DOHH2 (cell line): ENCODE measurements at regions not wholly inside any gene's neighbourhood (a gene's known extent, or its start where the extent isn't known, plus 50 kb on each side); places are given as distances from the start of the nearest gene placed in this dataset.

ENCODE experiments used
- H3F3A ChIP-seq: fragments of 200-600 bp; sonication (generic), shearing (Covaris generic); 2 replicates; pipeline ENCODE4 v1.6.0; 2016; ENCODE audit warnings: antibody characterized with exemption, mild to moderate bottlenecking; ENCODE audit not compliant: control insufficient read depth, insufficient read depth
- H3K27ac ChIP-seq: fragments of 200-600 bp; sonication (generic); 2 replicates; pipeline ENCODE4 v1.5.1; 2014; ENCODE audit warnings: low read depth, mild to moderate bottlenecking, low read length, moderate library complexity
- H3K27me3 ChIP-seq: fragments of 200-600 bp; sonication (generic); 2 replicates; pipeline ENCODE4 v1.6.1; 2014; ENCODE audit warnings: mild to moderate bottlenecking, low read length, mixed read lengths; ENCODE audit not compliant: control insufficient read depth
- H3K36me3 ChIP-seq: fragments of 200-600 bp; sonication (generic); 2 replicates; pipeline ENCODE4 v1.6.1; 2014; ENCODE audit warnings: mild to moderate bottlenecking, low read length, moderate library complexity, mixed read lengths; ENCODE audit not compliant: control insufficient read depth
- H3K4me1 ChIP-seq: fragments of 200-600 bp; sonication (generic); 2 replicates; pipeline ENCODE4 v1.6.1; 2014; ENCODE audit warnings: mild to moderate bottlenecking, low read length, mixed read lengths; ENCODE audit not compliant: control insufficient read depth
- H3K4me2 ChIP-seq: fragments of 200-600 bp; sonication (generic); 2 replicates; pipeline ENCODE4 v1.6.0; 2014; ENCODE audit warnings: mild to moderate bottlenecking, low read length, moderate library complexity
- H3K4me3 ChIP-seq: fragments of 200-600 bp; sonication (generic); 2 replicates; pipeline ENCODE4 v1.5.1; 2014; ENCODE audit warnings: mild to moderate bottlenecking, low read length, mixed read lengths
- H3K79me2 ChIP-seq: fragments of 200-600 bp; sonication (generic); 2 replicates; pipeline ENCODE4 v1.6.1; 2014; ENCODE audit warnings: mild to moderate bottlenecking, low read length, mixed read lengths; ENCODE audit not compliant: control insufficient read depth
- H3K9me2 ChIP-seq: fragments of 200-600 bp; sonication (generic); replicated peaks from 2 replicates; pipeline ENCODE4 v1.6.1; 2014; ENCODE audit warnings: mild to moderate bottlenecking, low read length, mixed read lengths; ENCODE audit not compliant: control insufficient read depth
- H3K9me3 ChIP-seq: fragments of 200-600 bp; sonication (generic); 2 replicates; pipeline ENCODE4 v1.6.1; 2014; ENCODE audit warnings: antibody characterized with exemption, low read length, mixed read lengths; ENCODE audit not compliant: control insufficient read depth, insufficient read depth
- H4K20me1 ChIP-seq: fragments of 200-600 bp; sonication (generic); 2 replicates; pipeline ENCODE4 v1.6.0; 2014; ENCODE audit warnings: low read depth, mild to moderate bottlenecking, antibody characterized with exemption, low read length, moderate library complexity; ENCODE audit not compliant: control insufficient read depth, insufficient read depth
- CTCF ChIP-seq: fragments of 200-600 bp; sonication (generic); IDR thresholded peaks from one replicate; pipeline ENCODE4 v1.5.1; 2014; ENCODE audit warnings: antibody characterized with exemption, mild to moderate bottlenecking, low read depth, low read length; ENCODE audit not compliant: poor library complexity, severe bottlenecking
- EZH2phosphoT487 ChIP-seq: fragments of 200-600 bp; sonication (generic); IDR thresholded peaks from 2 replicates; pipeline ENCODE4 v1.6.1; 2017; ENCODE audit warnings: borderline replicate concordance, mild to moderate bottlenecking, antibody characterized with exemption, low read length, moderate library complexity, mixed read lengths

- Histone ChIP-seq H3F3A (no peaks in the 10 kb centered on the region), H4K20me1 (no peaks in the 10 kb centered on the region), H3K4me2 (no peak overlapping the region), H3K36me3 (no peaks in the 10 kb centered on the region), H3K9me3 (no peaks in the 10 kb centered on the region), H3K4me1 (peaks cover 14% of the 10 kb centered on the region), H3K9me2 (no peaks in the 10 kb centered on the region), H3K79me2 (no peaks in the 10 kb centered on the region), H3K27ac (no peak overlapping the region), H3K27me3 (no peaks in the 10 kb centered on the region), H3K4me3 (no peak overlapping the region)
- TF ChIP-seq CTCF (no peak), EZH2phosphoT487 (no peak)
Observed at GRCh38 chr3:160169139-160169976, 55.9 kb upstream of the C3orf80 start.

- no peaks in the 10 kb centered on the region for H3K27me3 ChIP-seq
- no peaks in the 10 kb centered on the region for H4K20me1 ChIP-seq
- no peak overlapping the region for H3K4me2 ChIP-seq
- H3K36me3 ChIP-seq, result no peaks in the 10 kb centered on the region
- no peaks in the 10 kb centered on the region for H3K9me2 ChIP-seq
- TF ChIP-seq EZH2phosphoT487 (no peak), CTCF (no peak)
- H3K79me2 ChIP-seq, result no peaks in the 10 kb centered on the region
- peaks cover 14% of the 10 kb centered on the region for H3K4me1 ChIP-seq
- no peak overlapping the region for H3K27ac ChIP-seq
- H3F3A ChIP-seq, result no peaks in the 10 kb centered on the region
- H3K4me3 ChIP-seq, result no peak overlapping the region
- no peaks in the 10 kb centered on the region for H3K9me3 ChIP-seq
Observed at GRCh38 chr3:160170409-160171370, 54.5 kb upstream of the C3orf80 start.

- H3F3A ChIP-seq, result no peaks in the 10 kb centered on the region
- H3K27me3 ChIP-seq, result no peaks in the 10 kb centered on the region
- no peak overlapping the region for H3K4me2 ChIP-seq
- H3K4me3 ChIP-seq, result no peak overlapping the region
- H4K20me1 ChIP-seq, result no peaks in the 10 kb centered on the region
- no peaks in the 10 kb centered on the region for H3K36me3 ChIP-seq
- H3K4me1 ChIP-seq, result peaks cover 9% of the 10 kb centered on the region
- no peaks in the 10 kb centered on the region for H3K79me2 ChIP-seq
- H3K9me2 ChIP-seq, result no peaks in the 10 kb centered on the region
- TF ChIP-seq EZH2phosphoT487 (no peak), CTCF (no peak)
- H3K27ac ChIP-seq, result no peak overlapping the region
- H3K9me3 ChIP-seq, result no peaks in the 10 kb centered on the region
Observed at GRCh38 chr3:160171813-160172212, 53.4 kb upstream of the C3orf80 start.
